Endothelial cell of umbilical vein (primary cell): ENCODE measurements at regions not wholly inside any gene's neighbourhood (a gene's known extent, or its start where the extent isn't known, plus 50 kb on each side); places are given as distances from the start of the nearest gene placed in this dataset.

Source experiments
- CTCF ChIP-seq, 2 donors: IDR thresholded peaks; 1 replicate in 1 of 2; 2 replicates in 1 of 2; pipeline ENCODE4 v1.5.1; 2011; ENCODE audit warnings: low read length in 2 of 2, mild to moderate bottlenecking in 2 of 2, moderate library complexity in 2 of 2, control low read depth in 1 of 2, inconsistent platforms in 1 of 2, low read depth in 1 of 2; ENCODE audit not compliant: insufficient read depth in 1 of 2; ENCODE audit errors: extremely low read depth in 1 of 2
- EZH2 ChIP-seq: IDR thresholded peaks from 2 replicates; pipeline ENCODE4 v1.6.1; 2012; ENCODE audit warnings: borderline replicate concordance, low read depth, mild to moderate bottlenecking, moderate library complexity, low read length, inconsistent platforms; ENCODE audit not compliant: severe bottlenecking
- FOS ChIP-seq: IDR thresholded peaks from 2 replicates; pipeline ENCODE4 v1.6.1; 2011; ENCODE audit warnings: mild to moderate bottlenecking, low read length, moderate library complexity, borderline replicate concordance; ENCODE audit not compliant: insufficient read depth
- JUN ChIP-seq: IDR thresholded peaks from 2 replicates; pipeline ENCODE4 v1.6.1; 2011; ENCODE audit warnings: borderline replicate concordance, low read depth; ENCODE audit not compliant: insufficient read length, insufficient read depth
- MAX ChIP-seq: IDR thresholded peaks from 2 replicates; pipeline ENCODE4 v1.6.1; 2011; ENCODE audit not compliant: insufficient read depth, insufficient read length
- MYC ChIP-seq: IDR thresholded peaks from one replicate; pipeline ENCODE4 v1.6.1; 2011; ENCODE audit warnings: mild to moderate bottlenecking, low read depth, low read length
- POLR2A ChIP-seq: IDR thresholded peaks from 2 replicates; pipeline ENCODE4 v1.6.1; 2012; ENCODE audit warnings: low read depth, mild to moderate bottlenecking, control low read depth, low read length
- POLR2AphosphoS5 ChIP-seq: IDR thresholded peaks from 2 replicates; pipeline ENCODE4 v1.6.1; 2012; ENCODE audit warnings: low read depth, mild to moderate bottlenecking, control low read depth, low read length, moderate library complexity; ENCODE audit not compliant: insufficient read depth

- TF ChIP-seq CTCF (IDR thresholded peaks at IDR 0.05; ENCODE audit: extremely low read depth in 1 of 2, insufficient read depth in 1 of 2, low read depth in 1 of 2, low read length in 2 of 2) (no peak), EZH2 (no peak), POLR2AphosphoS5 (no peak), POLR2A (no peak), MAX (no peak), MYC (no peak), FOS (peak; percentile 27), JUN (no peak)
Observed at GRCh38 chr2:161041356-161041755, 118.9 kb upstream of the TANK start.
